H1 (cell line): ENCODE measurements at regions not wholly inside any gene's neighbourhood (a gene's known extent, or its start where the extent isn't known, plus 50 kb on each side); places are given as distances from the start of the nearest gene placed in this dataset.

Source experiments
- CTCF ChIA-PET: fragments of 300-600 bp; sonication (Branson Sonifier 250); formaldehyde crosslinking; loops from one replicate; lab custom pipeline; 2021; ENCODE audit not compliant: partially characterized antibody; lab: Charles Lee
- POLR2A ChIA-PET: fragments of 300-600 bp; sonication (Branson Sonifier 250); formaldehyde crosslinking; loops from one replicate; lab custom pipeline; 2021; ENCODE audit warnings: inconsistent platforms; ENCODE audit not compliant: partially characterized antibody; lab: Charles Lee
- DNase-seq, 2 experiments: peaks; one replicate each; pipeline versions ENCODE4 v3.0.0 to v3.0.0-alpha.2; 2010 to 2022; ENCODE audit warnings: low spot score in 2 of 2, low read depth in 1 of 2, mixed read lengths in 1 of 2
- FAIRE-seq: peaks from 2 replicates; lab custom pipeline; 2011; peaks lifted over from hg19 to GRCh38; lab: Jason Lieb, UNC
- H2AFZ ChIP-seq: 2 replicates; pipeline ENCODE4 v1.8.1; 2012; ENCODE audit warnings: low read length, inconsistent platforms
- H2AK5ac ChIP-seq: 2 replicates; pipeline ENCODE4 v1.6.1; 2013; ENCODE audit warnings: low read depth, low read length
- H2BK120ac ChIP-seq: replicated peaks from 2 replicates; pipeline ENCODE3; 2013; ENCODE audit warnings: low read depth, low read length, inconsistent platforms
- H2BK12ac ChIP-seq: 2 replicates; pipeline ENCODE4 v1.6.1; 2013; ENCODE audit warnings: low read depth, low read length
- H2BK15ac ChIP-seq: 2 replicates; pipeline ENCODE4 v1.6.1; 2013; ENCODE audit warnings: low read length
- H2BK20ac ChIP-seq: 2 replicates; pipeline ENCODE4 v1.6.1; 2013; ENCODE audit warnings: low read length
- H2BK5ac ChIP-seq: 2 replicates; pipeline ENCODE4 v1.6.1; 2013; ENCODE audit warnings: low read depth, low read length
- H3K14ac ChIP-seq: 2 replicates; pipeline ENCODE4 v1.6.1; 2013; ENCODE audit warnings: inconsistent platforms; ENCODE audit not compliant: insufficient read length
- H3K18ac ChIP-seq: 2 replicates; pipeline ENCODE4 v1.6.1; 2013; ENCODE audit warnings: low read length; ENCODE audit errors: extremely low read depth
- H3K23ac ChIP-seq: 2 replicates; pipeline ENCODE4 v1.6.1; 2013; ENCODE audit warnings: inconsistent platforms; ENCODE audit not compliant: insufficient read length
- H3K23me2 ChIP-seq: 2 replicates; pipeline ENCODE4 v1.6.1; 2013; ENCODE audit warnings: low read depth, low read length
- H3K27ac ChIP-seq: 2 replicates; pipeline ENCODE4 v1.6.1; 2011; ENCODE audit warnings: low read depth, low read length, inconsistent platforms
- H3K27me3 ChIP-seq, 4 experiments: replicated peaks in 1 of 4; 1 replicate in 1 of 4; 2 replicates in 3 of 4; pipeline versions ENCODE4 v1.6.1 to v1.8.1; 2011 to 2013; ENCODE audit warnings: low read length in 3 of 4, mild to moderate bottlenecking in 3 of 4, inconsistent platforms in 2 of 4, mixed read lengths in 2 of 4, moderate library complexity in 1 of 4; ENCODE audit not compliant: control insufficient read depth in 3 of 4, insufficient read depth in 3 of 4; ENCODE audit errors: extremely low read depth in 1 of 4
- H3K36me3 ChIP-seq, 4 experiments: 2 replicates each; pipeline versions ENCODE4 v1.6.1 to v1.8.1; 2011 to 2013; ENCODE audit warnings: mild to moderate bottlenecking in 4 of 4, low read length in 3 of 4, moderate library complexity in 2 of 4, control low read depth in 1 of 4, inconsistent platforms in 1 of 4; ENCODE audit not compliant: insufficient read depth in 4 of 4, control insufficient read depth in 2 of 4
- H3K4ac ChIP-seq: replicated peaks from 2 replicates; pipeline ENCODE3; 2013; ENCODE audit warnings: low read length, low read depth, mixed read lengths, inconsistent platforms; ENCODE audit not compliant: insufficient read length
- H3K4me1 ChIP-seq, 4 experiments: replicated peaks in 1 of 4; 1 replicate in 1 of 4; 2 replicates in 3 of 4; pipeline versions ENCODE4 v1.6.1 to v1.8.1; 2011 to 2013; ENCODE audit warnings: low read length in 3 of 4, inconsistent platforms in 2 of 4, mixed read lengths in 1 of 4; ENCODE audit not compliant: insufficient read depth in 4 of 4, control insufficient read depth in 3 of 4
- H3K4me2 ChIP-seq, 2 experiments: 2 replicates each; pipeline versions ENCODE4 v1.6.1 to v1.8.1; 2011 to 2013; ENCODE audit warnings: low read depth in 2 of 2, low read length in 2 of 2, control low read depth in 1 of 2, inconsistent platforms in 1 of 2, mild to moderate bottlenecking in 1 of 2; ENCODE audit not compliant: insufficient read depth in 1 of 2
- H3K4me3 ChIP-seq, 4 experiments: fragments of 200-600, 300-600 bp in 1 of 4; sonication (generic), shearing (Covaris generic), sonication (Bioruptor Twin) in 1 of 4; 2 replicates each; pipeline versions ENCODE4 v1.5.1 to v1.8.1; 2011 to 2016; ENCODE audit warnings: low read length in 4 of 4, low read depth in 3 of 4, control low read depth in 2 of 4, inconsistent platforms in 2 of 4, mild to moderate bottlenecking in 2 of 4, mixed read lengths in 1 of 4, moderate library complexity in 1 of 4; ENCODE audit not compliant: insufficient read depth in 2 of 4; ENCODE audit errors: extremely low read depth in 1 of 4
- H3K56ac ChIP-seq: replicated peaks from 2 replicates; pipeline ENCODE3; 2013; ENCODE audit warnings: low read depth, mild to moderate bottlenecking, mixed read lengths, low read length, inconsistent platforms; ENCODE audit not compliant: insufficient read length
- H3K79me1 ChIP-seq: 2 replicates; pipeline ENCODE4 v1.6.1; 2013; ENCODE audit warnings: low read depth, low read length, control low read depth
- H3K79me2 ChIP-seq, 2 experiments: 2 replicates each; pipeline versions ENCODE4 v1.6.1 to v1.8.1; 2012 to 2013; ENCODE audit warnings: low read length in 2 of 2, mild to moderate bottlenecking in 2 of 2, inconsistent platforms in 1 of 2; ENCODE audit not compliant: insufficient read depth in 2 of 2, control insufficient read depth in 1 of 2
- H3K9ac ChIP-seq, 4 experiments: replicated peaks in 1 of 4; 1 replicate in 1 of 4; 2 replicates in 3 of 4; pipeline versions ENCODE4 v1.6.1 to v1.8.1; 2011 to 2013; ENCODE audit warnings: low read depth in 3 of 4, low read length in 3 of 4, control low read depth in 2 of 4, mild to moderate bottlenecking in 2 of 4, moderate library complexity in 2 of 4, inconsistent platforms in 1 of 4; ENCODE audit errors: extremely low read depth in 1 of 4
- H3K9me3 ChIP-seq, 2 experiments: 2 replicates each; pipeline versions ENCODE4 v1.6.1 to v1.8.1; 2012 to 2013; ENCODE audit warnings: mild to moderate bottlenecking in 2 of 2, moderate library complexity in 2 of 2, control low read depth in 1 of 2, inconsistent platforms in 1 of 2, low read depth in 1 of 2, low read length in 1 of 2, mixed read lengths in 1 of 2; ENCODE audit not compliant: insufficient read depth in 2 of 2
- H4K20me1 ChIP-seq, 2 experiments: replicated peaks in 1 of 2; 2 replicates each; pipeline versions ENCODE3 to v1.8.1; 2011 to 2013; ENCODE audit warnings: inconsistent platforms in 2 of 2, low read length in 2 of 2, mild to moderate bottlenecking in 1 of 2; ENCODE audit not compliant: insufficient read depth in 2 of 2, control insufficient read depth in 1 of 2
- H4K5ac ChIP-seq: 2 replicates; pipeline ENCODE4 v1.6.1; 2013; ENCODE audit warnings: low read length, low read depth, mixed read lengths, inconsistent platforms; ENCODE audit not compliant: insufficient read length
- H4K8ac ChIP-seq: 2 replicates; pipeline ENCODE4 v1.8.0; 2013; ENCODE audit warnings: mild to moderate bottlenecking, moderate library complexity, low read length, inconsistent platforms; ENCODE audit not compliant: insufficient read depth; ENCODE audit errors: extremely low read depth
- H4K91ac ChIP-seq: replicated peaks from 2 replicates; pipeline ENCODE3; 2013; ENCODE audit warnings: low read length, mixed read lengths, inconsistent platforms; ENCODE audit not compliant: insufficient read length
- EP300 ChIP-seq, 2 experiments: IDR thresholded peaks; 1 replicate in 1 of 2; 2 replicates in 1 of 2; pipeline ENCODE4 v1.6.1; 2011 to 2012; ENCODE audit warnings: low read depth in 2 of 2, low read length in 2 of 2, mild to moderate bottlenecking in 2 of 2, borderline replicate concordance in 1 of 2, inconsistent platforms in 1 of 2, moderate library complexity in 1 of 2
- NANOG ChIP-seq: IDR thresholded peaks from 2 replicates; pipeline ENCODE4 v1.6.1; 2011; ENCODE audit warnings: low read length, low read depth, mild to moderate bottlenecking, inconsistent platforms; ENCODE audit not compliant: insufficient read depth, poor library complexity, severe bottlenecking
- TCF12 ChIP-seq: IDR thresholded peaks from 2 replicates; pipeline ENCODE4 v1.6.1; 2011; ENCODE audit warnings: low read depth, mild to moderate bottlenecking, low read length
- WGBS, 2 experiments: shearing (Covaris generic) in 1 of 2; methylation state at CpG; one replicate each; pipeline versions ENCODE4 v1.1.6 to v1.1.7; 2013 to 2015; ENCODE audit warnings: low lambda C conversion rate in 2 of 2, mixed read lengths in 2 of 2, inconsistent platforms in 1 of 2, low coverage in 1 of 2, missing lambda C conversion rate in 1 of 2; ENCODE audit not compliant: insufficient replicate concordance in 2 of 2, insufficient coverage in 1 of 2, insufficient read length in 1 of 2; ENCODE audit errors: extremely low coverage in 1 of 2, missing lambda C conversion rate in 1 of 2; 5-methylcytosine and 5-hydroxymethylcytosine counted together

GRCh38 chr2:139296672-139297209 is 516.6 kb upstream of the NXPH2 start:
- no peaks in the 10 kb centered on the region for H3K23me2 ChIP-seq
- 98% methylated on average over 3 of the region's 3 CpGs; no CpG with 5 or more reads in 1 of the 2 experiments for WGBS, 2 experiments
- no peak overlapping the region for H3K9ac ChIP-seq
- no peak overlapping the region for H3K4me3 ChIP-seq
- no peaks in the 10 kb centered on the region for H3K79me1 ChIP-seq
- H4K8ac ChIP-seq: no peak overlapping the region
- H2BK15ac ChIP-seq: no peak overlapping the region
- POLR2A ChIA-PET: no interaction called here
- H3K14ac ChIP-seq: no peak overlapping the region
- DNase-seq: no peak
- H3K36me3 ChIP-seq: no peaks in the 10 kb centered on the region
- no peak overlapping the region for H3K56ac ChIP-seq
- no peak for TF ChIP-seq NANOG
- TF ChIP-seq TCF12: no peak
- no peak for TF ChIP-seq EP300 (IDR thresholded peaks at IDR 0.05; ENCODE audit: borderline replicate concordance in 1 of 2, low read depth in 2 of 2, low read length in 2 of 2)
- no peak overlapping the region for H2BK20ac ChIP-seq
- H4K5ac ChIP-seq: no peak overlapping the region
- H3K4me1 ChIP-seq: no peaks in the 10 kb centered on the region
- no peaks in the 10 kb centered on the region for H3K79me2 ChIP-seq
- no peaks in the 10 kb centered on the region for H3K9me3 ChIP-seq
- H4K91ac ChIP-seq: no peak overlapping the region
- H2AK5ac ChIP-seq: no peak overlapping the region
- no peak overlapping the region for H2BK5ac ChIP-seq
- H3K23ac ChIP-seq: no peak overlapping the region
- H4K20me1 ChIP-seq: peaks cover 0 to 1% of the 10 kb centered on the region in 2 experiments
- FAIRE-seq: no peak
- no peaks in the 10 kb centered on the region for H3K27me3 ChIP-seq
- H2AFZ ChIP-seq: no peak overlapping the region
- no peak overlapping the region for H2BK120ac ChIP-seq
- CTCF ChIA-PET: interaction anchor here (0.9 to 1.4 kb wide), 5 partner anchors 19 to 451 kb away, joined by 3 read pairs; no protein-coding TSS in a partner anchor
- no peak overlapping the region for H3K4me2 ChIP-seq
- no peak overlapping the region for H3K4ac ChIP-seq
- no peak overlapping the region for H2BK12ac ChIP-seq
- no peak overlapping the region for H3K27ac ChIP-seq
- H3K18ac ChIP-seq: no peak overlapping the region
